ENCODE measurements at regions not wholly inside any gene's neighbourhood (a gene's known extent, or its start where the extent isn't known, plus 50 kb on each side); places are given as distances from the start of the nearest gene placed in this dataset.

GRCh38 chr2:120530781-120531180, 184.8 kb downstream of the INHBB start:
- Histone ChIP-seq H3K9me3 (ENCODE audit: insufficient read depth in 2 of 2, low read depth in 1 of 2, low read length in 1 of 2) (peaks cover 0 to 12% of the 10 kb centered on the region in 2 experiments; a peak in 2 of 4 replicates), H3K4me2 (ENCODE audit: insufficient read depth in 1 of 2, low read depth in 2 of 2, low read length in 2 of 2) (no peak overlapping the region), H3K27ac (ENCODE audit: low read depth, low read length) (no peak overlapping the region), H4K8ac (ENCODE audit: extremely low read depth, insufficient read depth, low read length) (no peak overlapping the region), H4K20me1 (replicated peaks in 1 of 2; ENCODE audit: control insufficient read depth in 1 of 2, insufficient read depth in 2 of 2, low read length in 2 of 2) (peaks cover 0 to 2% of the 10 kb centered on the region in 2 experiments), H2AFZ (ENCODE audit: low read length) (no peak overlapping the region), H3K4ac (replicated peaks; ENCODE audit: insufficient read length, low read depth, low read length) (no peak overlapping the region), H4K91ac (replicated peaks; ENCODE audit: insufficient read length, low read length) (no peak overlapping the region), H2BK15ac (ENCODE audit: low read length) (no peak overlapping the region), H3K4me1 (replicated peaks in 1 of 4; ENCODE audit: control insufficient read depth in 3 of 4, insufficient read depth in 4 of 4, low read length in 3 of 4) (peaks cover 2 to 8% (median 4%) of the 10 kb centered on the region in 4 experiments; a peak in 6 of 7 replicates), H2BK5ac (ENCODE audit: low read depth, low read length) (no peak overlapping the region), H3K79me1 (ENCODE audit: low read depth, low read length) (no peaks in the 10 kb centered on the region), H3K9ac (replicated peaks in 1 of 4; ENCODE audit: extremely low read depth in 1 of 4, low read depth in 3 of 4, low read length in 3 of 4) (no peak overlapping the region), H3K56ac (replicated peaks; ENCODE audit: insufficient read length, low read depth, low read length) (no peak overlapping the region), H3K23ac (ENCODE audit: insufficient read length) (no peak overlapping the region), H2BK12ac (ENCODE audit: low read depth, low read length) (no peak overlapping the region), H3K23me2 (ENCODE audit: low read depth, low read length) (no peaks in the 10 kb centered on the region), H3K4me3 (ENCODE audit: extremely low read depth in 1 of 4, insufficient read depth in 2 of 4, low read depth in 3 of 4, low read length in 4 of 4) (no peak overlapping the region), H3K79me2 (ENCODE audit: control insufficient read depth in 1 of 2, insufficient read depth in 2 of 2, low read length in 2 of 2) (no peaks in the 10 kb centered on the region), H3K14ac (ENCODE audit: insufficient read length) (no peak overlapping the region), H3K36me3 (ENCODE audit: control insufficient read depth in 2 of 4, insufficient read depth in 4 of 4, low read length in 3 of 4) (no peaks in the 10 kb centered on the region), H2BK20ac (ENCODE audit: low read length) (no peak overlapping the region), H2BK120ac (replicated peaks; ENCODE audit: low read depth, low read length) (no peak overlapping the region), H2AK5ac (ENCODE audit: low read depth, low read length) (no peak overlapping the region), H4K5ac (ENCODE audit: insufficient read length, low read depth, low read length) (no peak overlapping the region), H3K18ac (ENCODE audit: extremely low read depth, low read length) (no peak overlapping the region), H3K27me3 (replicated peaks in 1 of 4; ENCODE audit: control insufficient read depth in 3 of 4, extremely low read depth in 1 of 4, insufficient read depth in 3 of 4, low read length in 3 of 4) (peaks cover 0 to 10% (median 4%) of the 10 kb centered on the region in 4 experiments; a peak in 3 of 7 replicates)
- ChIA-PET POLR2A (ENCODE audit: partially characterized antibody) (no interaction called here), CTCF (ENCODE audit: partially characterized antibody) (interaction anchor here (1.1 to 1.4 kb wide), 3 partner anchors 8 to 18 kb away, joined by 3 to 6 read pairs (median 5); no protein-coding TSS in a partner anchor)
- TF ChIP-seq EZH2 (IDR thresholded peaks at IDR 0.05; ENCODE audit: low read depth, low read length, severe bottlenecking) = no peak
- no peak for DNase-seq (ENCODE audit: low read depth in 1 of 2, low spot score in 2 of 2)
- no peak for FAIRE-seq
- 83% methylated on average over 4 of the region's 4 CpGs; no CpG with 5 or more reads in 1 of the 2 experiments for WGBS, 2 experiments (ENCODE audit: extremely low coverage in 1 of 2, insufficient coverage in 1 of 2, insufficient read length in 1 of 2, insufficient replicate concordance in 2 of 2, low coverage in 1 of 2, low lambda C conversion rate in 2 of 2, missing lambda C conversion rate in 1 of 2)
